Amniotic stem cell (primary cell): ENCODE measurements at regions not wholly inside any gene's neighbourhood (a gene's known extent, or its start where the extent isn't known, plus 50 kb on each side); places are given as distances from the start of the nearest gene placed in this dataset.
"Not testable (repeated sequence)": the region's sequence is repeated elsewhere in the genome, so short reads cannot be mapped to it uniquely, and the experiment has no call there.

Source experiments
- DNase-seq: peaks from one replicate; lab custom pipeline; 2025; lab: John Stamatoyannopoulos, UW

DNA sequence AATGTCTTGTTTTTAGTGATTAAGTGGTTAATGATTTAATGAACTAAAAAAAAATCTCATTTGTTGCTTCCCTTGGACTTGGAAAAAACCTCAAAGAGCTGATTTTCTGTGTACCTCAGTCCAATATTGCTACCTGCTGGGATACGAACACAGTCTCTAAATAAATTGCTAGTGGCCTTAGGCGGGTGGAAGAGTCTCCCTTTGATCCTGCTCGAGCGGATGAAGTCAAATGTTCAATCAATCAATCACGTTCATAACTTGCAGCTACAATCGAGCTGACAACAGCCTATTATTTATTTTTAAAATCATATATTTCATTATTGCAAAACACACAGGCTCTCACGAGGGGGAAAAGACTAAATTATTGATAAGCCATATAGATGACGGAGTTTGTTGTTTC is 57.3 kb upstream of the HABP2 start:
- no peak for DNase-seq

DNA sequence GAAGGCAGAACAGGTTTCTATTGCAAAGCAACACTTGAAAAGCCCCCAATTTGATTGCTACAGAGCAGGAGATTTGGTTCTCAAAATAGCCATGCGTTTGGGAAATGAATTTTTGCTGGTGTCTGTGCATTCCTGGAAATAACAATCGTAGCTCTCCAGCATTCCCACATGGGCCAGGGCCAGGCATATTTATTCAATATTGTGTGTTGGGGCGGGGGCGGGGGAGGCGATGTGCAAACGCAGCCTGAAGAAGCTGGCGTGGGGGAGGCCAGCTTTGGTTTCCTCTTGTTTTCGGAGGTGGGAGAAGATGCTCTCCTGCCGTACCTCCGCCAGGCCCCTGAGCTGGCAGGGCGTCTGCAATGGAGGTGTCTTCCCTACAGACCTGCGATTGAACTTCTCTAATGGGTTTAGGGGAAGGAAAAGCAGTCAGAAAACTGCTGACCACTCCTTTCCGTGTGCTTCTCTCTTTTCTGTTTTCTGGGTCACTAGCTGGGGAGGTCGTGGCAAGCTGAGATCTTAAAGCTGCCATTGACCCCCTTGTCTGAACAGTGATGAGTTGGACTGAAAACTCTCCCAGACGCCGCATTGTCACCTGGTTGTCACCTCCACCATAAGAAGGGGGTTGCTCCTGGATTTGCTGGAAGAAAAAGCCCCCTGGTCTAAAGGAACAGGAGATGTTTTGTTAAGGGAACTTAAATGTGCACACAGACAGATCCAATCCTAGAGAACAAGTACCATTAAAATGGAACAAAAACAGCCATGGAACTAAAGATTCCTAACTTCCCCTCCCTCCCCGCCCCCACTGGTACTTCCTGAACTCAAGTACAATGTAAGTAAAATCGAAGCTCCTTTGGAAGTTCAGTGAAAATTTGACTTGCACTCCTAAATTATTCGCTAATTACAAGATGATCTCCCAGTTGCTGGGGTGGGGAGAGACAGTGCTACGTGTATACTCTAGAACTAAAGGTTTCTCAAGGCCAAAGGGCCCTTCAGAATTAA is 56.4 kb upstream of the HABP2 start:
- no peak for DNase-seq

DNA sequence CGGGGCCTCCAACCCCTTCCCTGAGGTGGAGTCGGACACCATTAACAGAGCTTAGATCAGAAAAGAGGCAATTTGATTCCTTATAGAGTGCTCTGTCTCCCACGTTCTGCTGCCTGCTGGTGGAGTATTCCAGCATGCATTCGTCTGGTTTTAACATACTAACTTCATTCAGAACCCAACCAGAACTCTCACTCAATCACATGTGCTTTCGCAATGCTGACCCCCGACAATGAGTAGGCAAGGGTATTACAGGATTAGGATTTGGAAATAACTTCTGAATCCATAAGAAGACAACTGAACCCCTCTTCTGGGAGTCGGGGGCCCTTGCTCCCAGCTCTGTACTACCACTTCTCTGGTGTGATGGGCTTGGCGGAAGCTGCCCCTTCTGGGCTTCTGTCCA is 55.7 kb upstream of the HABP2 start:
- DNase-seq = no peak

DNA sequence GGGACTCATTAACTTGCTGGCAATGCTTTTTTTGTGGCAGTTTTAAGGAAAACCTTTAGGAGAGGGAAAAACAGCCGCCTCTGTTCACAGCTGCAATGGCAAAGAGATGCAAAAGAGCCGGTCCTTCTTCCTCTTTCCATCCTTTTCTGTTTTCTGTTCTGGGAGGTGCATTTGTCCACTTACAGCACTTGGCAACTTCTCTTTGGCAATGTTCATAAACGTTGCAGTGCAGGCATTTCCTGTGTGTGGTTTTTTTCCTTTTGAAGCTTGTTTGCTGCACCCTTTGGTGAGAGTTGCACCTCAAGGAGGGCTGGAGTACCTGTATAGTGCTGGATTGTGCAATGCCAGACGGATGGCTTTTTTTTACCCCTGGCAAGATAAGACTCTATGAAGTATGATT is 53.9 kb upstream of the HABP2 start:
- no peak for DNase-seq

DNA sequence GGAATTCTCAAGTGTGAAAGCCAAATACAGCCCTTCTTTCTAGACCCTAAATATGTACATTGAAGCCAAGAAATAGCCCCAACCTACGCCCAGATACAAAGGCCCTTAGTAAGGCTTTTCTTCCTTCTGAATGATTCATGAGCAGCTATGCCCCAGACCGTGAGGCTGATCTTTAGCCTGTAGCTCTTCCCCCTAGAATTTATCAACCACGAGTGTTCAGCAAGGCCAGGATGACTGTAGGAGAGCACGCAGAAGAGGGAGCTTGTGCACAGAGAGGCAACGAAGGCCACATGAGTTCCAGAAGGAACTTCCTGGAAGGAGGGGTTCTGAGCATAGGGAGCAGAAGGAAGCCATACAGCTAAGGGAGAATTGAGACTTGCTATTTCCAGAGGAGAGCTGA is 53.0 kb upstream of the HABP2 start:
- DNase-seq = no peak

DNA sequence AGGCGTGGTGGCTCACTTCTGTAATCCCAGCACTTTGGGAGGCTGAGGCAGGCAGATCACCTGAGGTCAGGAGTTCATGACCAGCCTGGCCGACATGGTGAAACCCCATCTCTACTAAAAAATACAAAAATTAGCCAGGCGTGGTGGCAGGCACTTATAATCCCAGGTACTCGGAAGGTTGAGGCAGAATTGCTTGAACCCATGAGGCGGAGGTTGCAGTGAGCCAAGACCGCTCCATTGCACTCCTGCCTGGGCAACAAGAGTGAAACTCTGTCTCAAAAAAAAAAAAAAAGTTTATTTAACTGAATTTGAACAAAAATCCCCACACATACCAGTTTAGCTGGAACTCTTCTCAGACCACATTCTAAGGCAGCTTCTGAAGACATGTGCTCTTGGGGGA is 51.8 kb upstream of the HABP2 start:
- not testable (repeated sequence) for DNase-seq
